Embryonic facial prominence (tissue), 1 donor: ENCODE measurements at regions not wholly inside any gene's neighbourhood (a gene's known extent, or its start where the extent isn't known, plus 50 kb on each side); places are given as distances from the start of the nearest gene placed in this dataset.

Source experiments
- DNase-seq: peaks from one replicate; pipeline ENCODE4 v3.0.0-alpha.2; 2016; ENCODE audit errors: extremely low spot score

DNA sequence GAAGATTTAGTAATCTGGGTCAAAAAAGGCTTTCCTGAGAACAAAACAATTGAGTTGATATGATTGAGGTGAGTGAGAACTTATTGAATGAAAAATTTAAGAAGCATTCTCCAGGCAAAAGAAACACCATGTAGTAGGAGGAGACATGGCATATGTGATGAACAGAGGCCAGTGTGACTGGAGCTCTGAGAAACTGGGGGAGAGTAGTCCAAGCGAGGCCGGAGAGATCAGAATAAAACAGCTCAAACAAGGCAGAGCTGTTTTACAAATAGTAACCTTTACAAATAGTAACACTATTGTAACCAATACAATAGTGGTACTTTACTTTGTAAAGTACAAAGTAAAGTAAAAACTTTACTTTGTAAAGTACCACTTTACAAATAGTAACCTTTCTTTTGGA is 1159.1 kb downstream of the PCDH9 start:
- DNase-seq = no peak

DNA sequence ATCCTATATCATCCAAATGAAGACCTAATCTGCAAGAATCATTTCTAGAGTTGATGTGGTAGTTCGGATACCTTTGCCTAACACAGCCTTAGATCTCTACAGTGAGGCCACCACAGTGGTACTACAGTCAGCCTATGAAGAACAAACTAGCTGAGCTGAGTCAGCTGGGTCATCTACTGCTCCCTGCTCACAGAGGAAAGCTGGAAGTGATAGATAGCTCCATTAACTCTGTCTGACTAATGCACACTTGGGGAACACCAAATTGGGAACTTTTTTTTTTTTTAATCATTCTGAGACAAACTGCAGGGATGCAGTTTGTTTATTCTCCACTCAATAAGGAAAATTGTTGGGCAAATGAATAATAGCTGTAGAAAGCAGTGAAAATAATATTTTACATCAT is 1160.6 kb downstream of the PCDH9 start:
- no peak for DNase-seq

DNA sequence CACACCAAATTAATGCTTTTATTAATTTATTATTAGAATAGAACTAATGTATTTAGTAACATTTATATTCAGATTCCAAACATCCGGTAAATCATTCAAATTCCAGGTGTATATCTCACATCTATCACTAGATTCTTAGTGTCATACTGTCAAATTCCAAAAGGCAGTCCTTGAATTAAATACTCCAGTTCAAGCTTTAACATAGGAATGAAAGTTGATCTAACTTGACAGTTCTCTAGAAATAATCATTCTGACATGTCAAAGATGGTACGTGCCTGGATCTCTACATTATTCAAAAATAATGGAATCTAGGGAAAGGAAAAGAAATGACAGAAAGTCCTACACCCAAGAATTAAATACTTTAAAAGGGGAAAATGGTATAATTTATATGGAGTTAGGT is 1161.5 kb downstream of the PCDH9 start:
- DNase-seq = no peak

DNA sequence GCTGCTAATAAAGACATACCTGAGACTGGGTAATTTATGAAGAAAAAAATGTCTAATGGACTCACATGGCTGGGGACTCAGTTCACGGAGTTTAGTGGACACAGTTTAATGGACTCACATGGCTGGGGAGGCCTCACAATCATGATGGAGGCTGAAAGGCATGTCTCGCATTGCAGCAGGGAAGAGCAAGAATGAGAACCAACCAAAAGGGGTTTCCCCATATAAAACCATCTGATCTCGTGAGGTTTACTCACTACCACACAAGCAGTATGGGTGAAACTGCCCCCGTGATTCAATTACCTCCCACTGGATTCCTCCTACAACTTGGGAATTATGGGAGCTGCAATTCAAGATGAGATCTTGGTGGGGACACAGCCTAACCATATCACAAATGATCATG is 1181.2 kb downstream of the PCDH9 start:
- no peak for DNase-seq

DNA sequence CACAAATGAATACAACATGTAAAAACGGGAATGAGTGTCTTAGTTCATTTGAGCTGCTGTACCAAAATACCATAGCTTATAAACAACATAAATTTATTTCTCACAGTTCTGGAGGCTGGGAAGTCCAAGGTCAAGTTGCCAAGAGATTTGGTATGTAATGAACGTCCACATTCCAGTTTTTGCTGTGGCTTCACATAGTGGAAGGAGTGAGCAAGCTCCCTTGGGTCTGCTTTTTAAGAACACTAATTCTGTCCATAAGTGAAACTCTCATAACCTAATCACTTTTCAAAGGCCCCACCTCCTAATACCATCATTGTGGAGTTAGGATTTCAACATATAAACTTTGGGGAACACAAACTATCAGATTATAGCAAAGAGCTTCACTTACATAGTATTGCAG is 1189.6 kb downstream of the PCDH9 start:
- no peak for DNase-seq

DNA sequence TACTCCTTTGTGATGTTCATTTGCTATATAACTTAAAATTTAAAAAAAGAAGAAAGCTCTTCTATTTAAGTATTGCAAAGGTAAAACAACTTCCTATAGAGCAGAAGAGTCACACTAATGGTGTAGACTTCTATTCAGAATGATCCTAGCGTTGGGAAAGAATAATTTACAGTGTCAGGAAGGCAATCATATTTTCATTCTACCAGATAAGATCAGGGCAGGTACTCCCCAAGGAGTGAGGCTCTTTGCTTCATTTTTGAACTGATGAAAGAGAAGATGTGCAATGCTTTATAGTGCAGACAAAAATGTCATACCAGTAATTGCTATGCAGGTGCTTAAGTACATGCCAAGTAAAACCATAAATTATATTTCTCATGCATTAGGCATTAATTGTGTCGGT is 1193.0 kb downstream of the PCDH9 start:
- DNase-seq = no peak

DNA sequence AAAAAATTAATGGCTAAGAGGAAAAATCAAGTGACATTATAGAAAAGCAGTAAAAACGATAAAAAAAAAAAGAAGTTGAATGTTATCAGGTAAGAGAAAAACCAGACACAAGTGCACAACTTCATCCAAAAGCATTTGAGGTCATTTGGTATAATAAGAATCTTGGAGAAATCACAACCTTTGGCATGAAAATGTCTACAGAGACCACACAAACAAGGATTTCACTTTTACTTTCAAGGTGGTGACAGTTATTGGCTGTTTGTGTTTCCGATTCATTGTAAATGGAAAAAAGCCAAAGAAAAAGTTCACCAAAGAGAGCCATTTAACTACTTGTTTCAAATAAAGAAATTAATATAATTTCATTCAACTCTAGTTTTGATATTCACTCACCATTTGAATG is 1193.5 kb downstream of the PCDH9 start:
- no peak for DNase-seq

DNA sequence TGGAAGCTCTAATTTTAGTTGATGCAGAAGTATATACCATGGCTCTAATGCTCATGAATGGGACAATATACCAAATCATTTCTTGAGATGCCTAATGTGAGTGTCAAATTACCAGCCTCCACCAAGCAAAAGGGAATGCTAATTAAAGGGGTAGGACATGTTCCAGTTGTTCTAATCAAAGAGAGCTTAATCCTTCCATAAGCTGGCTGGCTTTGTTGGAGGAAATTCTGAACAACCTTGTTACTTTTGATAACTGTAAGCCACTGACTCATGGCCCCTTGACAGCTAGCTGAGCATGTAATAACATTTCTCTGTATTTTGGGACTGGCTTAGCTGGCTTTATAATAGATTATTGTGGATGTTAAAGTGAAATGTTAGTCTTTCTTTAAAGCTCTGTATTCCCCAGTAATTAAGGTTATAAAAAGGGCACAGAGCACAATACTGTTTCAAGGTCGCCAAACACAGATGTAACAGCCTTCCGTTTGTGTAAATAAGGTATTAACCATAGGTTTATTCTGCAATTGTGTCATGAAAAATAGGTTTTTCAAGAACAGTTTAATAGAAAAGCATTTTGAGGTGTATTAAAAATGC is 1194.0 kb downstream of the PCDH9 start:
- no peak for DNase-seq

DNA sequence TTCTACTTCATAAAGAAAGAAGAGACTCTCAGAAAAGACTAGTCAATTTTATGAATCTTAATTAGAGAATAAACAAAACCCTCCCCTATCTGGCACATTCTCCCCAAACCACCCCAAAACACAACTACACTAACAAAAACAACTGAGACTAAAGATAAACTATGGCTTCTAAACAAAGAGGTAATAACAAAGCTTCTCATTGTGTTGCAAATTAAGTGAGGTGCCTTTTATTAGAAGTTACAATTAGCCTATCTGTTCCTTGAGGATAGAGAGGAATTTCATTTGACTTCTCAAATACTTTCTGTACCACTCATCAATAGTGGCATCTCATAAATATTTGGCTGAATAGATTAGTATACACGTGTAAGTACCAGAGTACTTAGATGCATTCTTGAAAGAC is 1196.2 kb downstream of the PCDH9 start:
- DNase-seq = no peak

DNA sequence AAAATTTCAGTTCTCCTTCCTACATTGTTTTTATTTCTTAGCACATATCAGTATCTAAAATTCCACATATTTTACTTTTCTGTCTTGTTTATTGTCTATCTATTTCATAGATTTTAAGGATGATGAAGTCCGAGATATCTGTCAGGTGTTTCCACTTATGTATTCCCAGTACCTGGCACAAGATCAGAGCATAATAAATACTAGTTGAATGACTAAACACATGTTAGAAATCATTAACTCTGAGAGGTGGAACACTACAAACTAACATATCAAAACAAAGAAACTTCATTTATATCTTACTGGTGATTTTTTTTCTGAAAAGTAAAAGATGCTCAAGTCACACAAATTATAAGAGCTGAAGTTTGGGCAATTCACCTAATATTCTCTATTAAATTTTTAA is 1208.3 kb downstream of the PCDH9 start:
- no peak for DNase-seq

DNA sequence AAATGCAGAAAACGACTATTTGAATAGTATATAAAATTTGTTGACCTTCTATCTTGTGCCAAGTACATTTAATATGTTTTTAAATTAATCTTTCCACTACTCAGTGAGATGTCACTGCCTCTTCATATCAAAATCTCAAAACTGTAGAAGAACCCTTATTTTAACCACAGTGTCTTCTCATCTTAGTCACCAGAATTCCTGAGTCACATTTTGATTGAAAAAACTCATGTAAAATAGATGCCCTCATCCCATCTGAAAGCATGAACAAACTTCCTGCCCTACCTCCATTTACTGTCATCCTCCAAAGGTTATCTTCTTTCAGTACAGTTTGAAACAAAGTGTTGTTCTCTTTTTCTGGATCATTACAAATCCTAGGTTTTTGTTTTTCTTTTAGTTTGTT is 1215.4 kb downstream of the PCDH9 start:
- no peak for DNase-seq

DNA sequence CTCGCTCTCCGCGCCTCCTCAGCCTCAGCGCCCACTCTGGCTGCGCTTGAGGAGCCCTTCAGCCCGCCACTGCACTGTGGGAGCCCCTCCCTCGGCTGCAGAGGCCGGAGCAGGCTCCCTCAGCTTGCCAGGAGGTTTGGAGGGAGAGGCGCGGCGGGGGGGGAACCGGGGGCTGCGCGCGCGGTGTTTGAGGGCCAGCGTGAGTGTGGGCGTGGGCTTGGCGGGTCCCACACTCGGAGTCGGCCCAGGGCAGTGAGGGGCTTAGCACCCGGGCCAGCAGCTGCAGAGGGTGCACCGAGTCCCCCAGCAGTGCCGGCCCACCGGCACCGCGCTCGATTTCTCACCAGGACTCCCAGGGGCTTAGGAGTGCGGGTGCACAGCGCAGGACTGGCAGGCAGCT is 1220.9 kb downstream of the PCDH9 start:
- no peak for DNase-seq

DNA sequence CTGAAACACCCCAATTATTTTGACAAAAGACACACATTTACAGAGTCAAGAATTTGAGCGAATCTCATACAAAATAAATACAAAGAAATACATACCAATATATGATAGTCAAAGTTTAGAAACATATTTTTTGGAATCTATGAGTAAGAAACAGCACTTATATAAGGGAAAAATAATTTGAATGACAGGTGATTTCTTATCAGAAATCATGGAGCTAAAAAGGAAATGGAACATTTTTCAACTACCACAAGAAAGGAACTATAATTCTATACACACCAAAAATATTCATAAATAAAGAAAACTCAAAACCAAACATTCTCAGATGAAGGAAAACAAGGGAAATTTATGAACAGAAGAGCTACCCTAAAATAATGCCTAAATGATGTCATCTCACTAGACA is 1226.6 kb downstream of the PCDH9 start:
- no peak for DNase-seq

DNA sequence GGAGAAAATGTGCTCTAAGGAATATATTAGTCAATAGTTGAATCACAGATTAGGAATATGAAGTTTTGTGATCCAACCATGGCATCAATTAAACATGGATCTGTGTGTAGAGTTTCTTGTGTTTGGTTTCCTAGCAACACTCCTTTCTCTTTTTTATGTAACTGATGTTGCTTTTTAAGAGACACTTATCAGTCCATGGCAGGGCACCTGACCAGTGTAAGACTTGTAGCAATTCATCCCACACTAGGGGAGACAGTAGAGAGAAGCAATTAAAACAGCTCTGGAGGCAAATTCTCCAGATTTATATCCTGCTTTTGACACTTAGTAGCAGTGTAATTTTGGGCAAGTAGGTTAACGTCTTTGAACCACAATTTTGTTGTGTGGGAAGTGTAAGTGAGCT is 1229.0 kb downstream of the PCDH9 start:
- no peak for DNase-seq

DNA sequence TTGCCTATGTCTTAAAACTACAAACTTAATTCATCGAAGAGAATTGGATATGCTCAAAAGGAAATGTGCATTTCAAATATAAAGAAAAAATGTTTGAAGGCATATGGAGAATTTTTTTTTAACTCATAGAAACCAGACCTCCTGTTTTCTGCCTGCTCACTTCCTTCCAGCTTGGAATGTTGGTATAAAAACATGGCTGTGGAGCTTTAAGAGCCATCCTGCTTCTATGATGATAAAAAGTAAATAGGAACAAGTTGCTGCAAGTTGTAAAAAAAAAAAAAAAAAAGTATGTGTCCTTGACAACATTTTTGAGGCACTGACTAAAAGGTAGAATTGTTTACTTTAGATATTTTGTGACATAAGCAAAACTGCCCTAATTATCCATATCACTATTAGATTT is 1230.7 kb downstream of the PCDH9 start:
- no peak for DNase-seq

DNA sequence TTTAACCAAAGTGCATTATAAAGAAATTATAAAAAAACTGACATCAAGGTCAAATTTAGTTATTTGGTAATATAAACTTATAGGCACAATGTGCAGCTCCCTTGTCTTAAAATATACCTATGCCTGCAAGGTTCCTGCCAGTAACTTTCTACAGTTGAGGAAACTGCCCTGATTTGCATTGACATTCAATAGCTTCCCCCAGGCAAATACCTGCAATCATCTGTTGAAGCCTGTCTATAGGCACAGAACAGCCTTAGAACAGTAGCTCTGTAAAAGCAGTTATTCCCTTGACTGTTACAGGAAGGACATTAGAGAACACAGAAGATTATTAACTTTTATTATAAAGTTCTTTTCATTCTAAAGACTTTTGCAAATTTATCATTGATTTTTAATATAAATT is 1239.5 kb downstream of the PCDH9 start:
- DNase-seq = no peak

DNA sequence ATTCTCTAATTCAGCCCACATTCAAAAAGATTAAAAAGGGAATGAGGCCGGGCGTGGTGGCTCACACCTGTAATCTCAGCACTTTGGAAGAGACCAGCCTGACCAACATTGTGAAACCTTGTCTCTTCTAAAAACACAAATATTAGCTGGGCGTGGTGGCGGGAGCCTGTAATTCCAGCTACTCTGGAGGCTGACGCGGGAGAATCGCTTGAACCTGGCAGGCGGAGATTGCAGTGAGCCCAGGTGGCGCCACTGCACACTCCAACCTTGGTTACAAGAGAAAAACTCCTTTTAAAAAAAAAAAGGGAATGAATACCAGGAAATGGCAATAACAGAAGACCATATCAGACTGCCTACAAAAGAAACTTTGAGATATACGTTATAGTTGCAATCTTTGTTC is 1244.5 kb downstream of the PCDH9 start:
- no peak for DNase-seq

DNA sequence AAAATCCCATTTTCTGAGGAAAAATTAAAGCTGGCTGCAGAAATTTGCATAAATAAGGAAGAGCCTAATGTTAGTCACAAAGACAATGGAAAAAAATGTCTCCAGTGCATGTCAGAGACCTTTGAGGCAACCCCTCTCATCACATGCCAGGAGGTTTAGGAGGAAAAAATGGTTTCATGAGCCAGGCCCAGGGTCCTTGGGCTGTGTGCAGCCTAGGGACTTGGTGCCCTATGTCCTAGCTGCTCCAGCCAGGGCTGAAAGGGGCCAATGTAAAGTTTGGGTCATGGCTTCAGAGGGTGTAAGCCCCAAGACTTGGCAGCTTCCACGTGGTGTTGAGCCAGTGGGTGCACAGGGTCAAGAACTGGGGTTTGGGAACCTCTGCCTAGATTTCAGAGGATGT is 1252.6 kb downstream of the PCDH9 start:
- no peak for DNase-seq

DNA sequence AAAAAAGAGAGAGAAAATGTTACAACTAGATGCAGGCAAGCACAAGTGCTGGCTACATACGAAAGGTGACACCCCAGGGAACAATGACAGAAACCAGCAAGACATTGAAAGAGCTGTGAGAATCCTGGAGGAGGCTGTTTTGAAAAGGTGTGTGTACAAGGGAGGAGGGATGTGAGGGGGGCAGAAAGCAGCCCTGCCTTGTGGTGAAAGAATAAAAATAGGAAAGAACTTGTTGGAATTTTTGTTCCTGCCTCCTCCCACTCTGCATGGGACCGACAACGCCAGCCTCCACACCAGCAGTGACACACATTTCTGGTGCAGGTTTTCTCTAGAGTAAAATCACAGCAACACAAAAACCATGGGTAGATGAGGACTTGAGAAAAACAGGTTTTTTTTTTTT is 1258.6 kb downstream of the PCDH9 start:
- DNase-seq = no peak

DNA sequence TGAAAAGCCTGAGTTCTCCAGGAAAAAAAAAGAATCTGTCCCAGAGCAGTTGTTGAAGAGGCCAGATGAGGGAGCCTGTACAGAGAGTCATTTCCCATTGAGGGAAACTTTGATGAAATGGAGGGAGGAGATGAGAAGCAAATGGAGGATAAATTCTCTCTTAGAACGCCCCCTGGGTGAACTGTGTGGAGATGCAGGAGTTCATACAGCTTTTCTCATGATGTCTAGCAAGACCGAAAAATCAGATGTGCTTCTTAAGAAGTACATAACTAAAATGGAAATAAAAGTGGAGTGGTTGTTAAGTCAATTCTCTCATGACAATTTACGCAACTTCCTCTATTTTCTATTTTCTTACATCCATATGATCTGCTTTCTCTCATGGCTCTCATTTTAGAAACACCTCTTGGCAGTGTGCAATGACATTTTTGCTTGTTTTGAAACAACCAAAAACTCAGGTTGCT is 1263.1 kb downstream of the PCDH9 start:
- no peak for DNase-seq

DNA sequence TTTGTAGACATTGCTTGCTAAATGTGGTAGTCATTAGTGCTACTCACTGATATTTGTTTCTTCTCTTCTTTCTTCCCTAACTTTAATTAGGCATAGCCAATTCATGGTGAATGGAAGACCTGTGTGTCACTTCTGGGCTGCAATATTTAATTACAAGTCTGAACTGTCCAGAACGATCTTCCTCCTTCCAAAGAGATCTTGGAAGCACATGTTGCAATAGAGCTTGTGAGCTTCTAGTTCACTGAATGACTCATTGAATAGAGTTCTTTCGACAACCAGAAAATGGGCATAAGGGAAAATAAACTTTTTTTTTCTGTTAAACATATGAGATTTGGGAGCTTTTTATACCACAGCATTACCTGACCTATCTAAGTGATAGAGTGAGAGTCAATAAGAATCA is 1264.6 kb downstream of the PCDH9 start:
- DNase-seq = no peak

DNA sequence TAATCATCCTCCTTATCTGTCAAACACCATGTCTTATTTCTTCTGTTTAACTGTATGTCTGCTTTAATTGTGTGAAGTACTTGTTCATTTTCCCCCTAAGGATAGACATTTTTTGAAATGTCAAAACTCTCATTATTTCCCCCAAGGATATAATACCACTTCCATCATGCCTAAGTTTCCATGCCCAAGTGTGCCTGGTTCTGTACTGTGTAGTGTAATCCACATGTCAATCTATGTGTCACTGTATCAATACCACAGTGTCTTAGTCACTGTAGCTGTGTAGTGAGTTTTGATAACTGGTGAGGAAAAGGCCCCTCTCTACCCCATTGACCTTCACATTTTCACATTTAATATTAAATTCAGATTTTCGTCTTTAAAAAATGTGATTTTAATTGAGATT is 1265.5 kb downstream of the PCDH9 start:
- no peak for DNase-seq

DNA sequence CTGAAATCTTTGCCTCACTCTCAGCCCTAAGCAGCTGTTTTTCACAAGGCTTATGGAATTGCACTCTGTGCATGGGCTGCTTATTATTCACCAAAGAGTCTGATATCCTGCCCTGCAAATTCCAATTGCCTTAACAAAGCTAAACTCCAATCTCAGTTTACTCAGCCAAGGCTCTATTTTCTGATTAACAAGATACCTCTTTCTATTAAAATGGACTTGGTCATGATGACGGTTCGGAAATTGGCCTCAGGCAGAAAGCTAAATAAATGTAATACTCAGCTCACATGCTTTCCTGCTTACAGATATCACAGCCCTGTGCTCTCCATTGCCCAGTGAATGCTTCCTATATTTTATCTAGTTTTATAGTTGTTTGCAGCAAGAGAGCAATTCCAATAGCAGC is 1270.8 kb downstream of the PCDH9 start:
- no peak for DNase-seq

DNA sequence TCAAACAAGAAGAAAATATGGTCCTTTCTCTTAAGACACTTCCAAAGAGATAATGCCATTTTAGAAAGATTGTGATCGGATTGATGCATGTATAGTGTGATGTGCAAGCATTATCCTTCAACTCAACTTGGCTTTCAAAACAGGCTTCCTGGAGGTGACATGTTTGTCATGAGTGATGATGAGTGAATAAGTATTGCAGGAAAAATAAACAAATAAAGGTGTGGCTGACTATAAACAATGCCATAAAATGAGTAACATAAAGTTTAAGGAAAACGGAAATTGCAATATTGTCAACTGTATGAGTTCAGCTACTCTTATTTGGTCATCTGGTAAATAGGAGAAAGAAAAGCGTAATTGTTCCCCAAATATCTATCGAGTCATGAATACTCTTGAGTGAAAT is 1283.7 kb downstream of the PCDH9 start:
- DNase-seq = no peak

DNA sequence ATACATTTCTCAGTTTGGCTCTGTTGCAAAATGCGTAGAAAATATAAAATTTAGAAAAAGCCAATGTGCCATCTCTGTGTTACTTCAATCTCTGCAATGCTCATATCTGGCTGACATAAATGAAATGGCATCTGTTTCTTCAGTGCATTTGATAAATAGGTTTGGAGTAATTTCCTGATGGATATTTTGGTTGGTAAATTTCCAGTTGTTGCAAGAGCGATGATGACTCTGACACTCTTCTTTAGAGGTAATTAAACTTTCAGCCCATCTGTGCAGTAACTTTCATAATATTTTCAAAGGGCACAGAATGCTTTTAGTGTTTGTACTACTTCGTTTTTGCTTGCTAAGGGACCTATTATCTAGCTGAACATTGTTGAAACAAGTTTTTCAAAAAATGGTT is 1286.4 kb downstream of the PCDH9 start:
- DNase-seq = no peak
